ENCODE measurements at regions not wholly inside any gene's neighbourhood (a gene's known extent, or its start where the extent isn't known, plus 50 kb on each side); places are given as distances from the start of the nearest gene placed in this dataset.

DNA sequence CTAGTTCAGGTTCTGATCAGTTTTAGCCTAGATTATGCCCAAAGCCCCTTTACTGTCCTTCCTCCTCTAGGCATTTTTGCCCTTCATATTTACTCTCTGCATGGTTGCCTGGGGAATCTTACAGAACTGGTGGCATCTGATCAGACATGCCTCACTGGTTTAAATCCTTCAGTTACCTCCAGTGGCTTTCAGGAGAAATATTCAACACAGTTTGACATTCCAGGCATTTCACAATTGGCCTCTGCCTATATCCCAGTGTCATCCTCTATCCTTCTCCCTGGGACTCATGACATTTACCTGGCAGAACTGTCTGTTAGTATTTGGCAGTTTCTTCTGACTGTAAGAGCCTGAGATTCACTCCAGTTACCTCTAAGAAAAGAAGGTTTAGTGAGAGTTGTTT lies 152.9 kb upstream of the MEIS1 start:
- DNase-seq (ENCODE audit: low read depth): no peak
- Histone ChIP-seq H3K36me3 (ENCODE audit: control insufficient read depth, insufficient read depth, low read length) (no peaks in the 10 kb centered on the region), H3K27me3 (ENCODE audit: control insufficient read depth, insufficient read depth, low read length) (no peaks in the 10 kb centered on the region), H3K4me3 (ENCODE audit: low read depth, low read length) (no peak overlapping the region)
- TF ChIP-seq, protein P1, sequence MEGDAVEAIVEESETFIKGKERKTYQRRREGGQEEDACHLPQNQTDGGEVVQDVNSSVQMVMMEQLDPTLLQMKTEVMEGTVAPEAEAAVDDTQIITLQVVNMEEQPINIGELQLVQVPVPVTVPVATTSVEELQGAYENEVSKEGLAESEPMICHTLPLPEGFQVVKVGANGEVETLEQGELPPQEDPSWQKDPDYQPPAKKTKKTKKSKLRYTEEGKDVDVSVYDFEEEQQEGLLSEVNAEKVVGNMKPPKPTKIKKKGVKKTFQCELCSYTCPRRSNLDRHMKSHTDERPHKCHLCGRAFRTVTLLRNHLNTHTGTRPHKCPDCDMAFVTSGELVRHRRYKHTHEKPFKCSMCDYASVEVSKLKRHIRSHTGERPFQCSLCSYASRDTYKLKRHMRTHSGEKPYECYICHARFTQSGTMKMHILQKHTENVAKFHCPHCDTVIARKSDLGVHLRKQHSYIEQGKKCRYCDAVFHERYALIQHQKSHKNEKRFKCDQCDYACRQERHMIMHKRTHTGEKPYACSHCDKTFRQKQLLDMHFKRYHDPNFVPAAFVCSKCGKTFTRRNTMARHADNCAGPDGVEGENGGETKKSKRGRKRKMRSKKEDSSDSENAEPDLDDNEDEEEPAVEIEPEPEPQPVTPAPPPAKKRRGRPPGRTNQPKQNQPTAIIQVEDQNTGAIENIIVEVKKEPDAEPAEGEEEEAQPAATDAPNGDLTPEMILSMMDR (IDR thresholded peaks at IDR 0.05; ENCODE audit: insufficient read depth, low read length, poor library complexity, severe bottlenecking): no peak

DNA sequence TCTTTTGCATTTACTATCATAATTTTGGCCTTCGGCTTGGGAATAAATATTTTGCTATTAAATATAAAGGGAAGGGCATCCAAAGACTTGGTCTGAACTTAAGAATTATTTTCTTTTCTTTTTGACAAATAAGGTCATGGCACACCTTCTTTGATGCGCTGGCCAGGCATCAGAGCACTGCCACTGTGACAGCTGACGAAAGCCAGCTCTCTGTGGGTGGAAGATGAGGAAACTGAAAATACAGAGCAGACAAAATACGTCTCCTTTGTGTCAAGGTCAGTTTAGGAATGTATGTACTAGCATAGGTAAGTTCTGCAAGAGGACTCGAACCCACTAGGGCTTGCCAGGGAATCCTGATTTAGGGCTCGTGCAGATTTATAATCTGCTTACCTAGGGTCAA lies 155.9 kb upstream of the MEIS1 start:
- TF ChIP-seq, protein P1 (IDR thresholded peaks at IDR 0.05; ENCODE audit: insufficient read depth, low read length, poor library complexity, severe bottlenecking): no peak
- Histone ChIP-seq H3K27me3 (ENCODE audit: control insufficient read depth, insufficient read depth, low read length) (no peaks in the 10 kb centered on the region), H3K36me3 (ENCODE audit: control insufficient read depth, insufficient read depth, low read length) (no peaks in the 10 kb centered on the region), H3K4me3 (ENCODE audit: low read depth, low read length) (no peak overlapping the region)
- no peak for DNase-seq (ENCODE audit: low read depth)

GRCh38 chr2:66275984-66276383 lies 158.9 kb upstream of the MEIS1 start:
- Histone ChIP-seq H3K36me3 (ENCODE audit: control insufficient read depth, insufficient read depth, low read length) (no peaks in the 10 kb centered on the region), H3K27me3 (ENCODE audit: control insufficient read depth, insufficient read depth, low read length) (no peaks in the 10 kb centered on the region), H3K4me3 (ENCODE audit: low read depth, low read length) (no peak overlapping the region)
- TF ChIP-seq, protein P1 (IDR thresholded peaks at IDR 0.05; ENCODE audit: insufficient read depth, low read length, poor library complexity, severe bottlenecking): peak; percentile 5
- no peak for DNase-seq (ENCODE audit: low read depth)

DNA sequence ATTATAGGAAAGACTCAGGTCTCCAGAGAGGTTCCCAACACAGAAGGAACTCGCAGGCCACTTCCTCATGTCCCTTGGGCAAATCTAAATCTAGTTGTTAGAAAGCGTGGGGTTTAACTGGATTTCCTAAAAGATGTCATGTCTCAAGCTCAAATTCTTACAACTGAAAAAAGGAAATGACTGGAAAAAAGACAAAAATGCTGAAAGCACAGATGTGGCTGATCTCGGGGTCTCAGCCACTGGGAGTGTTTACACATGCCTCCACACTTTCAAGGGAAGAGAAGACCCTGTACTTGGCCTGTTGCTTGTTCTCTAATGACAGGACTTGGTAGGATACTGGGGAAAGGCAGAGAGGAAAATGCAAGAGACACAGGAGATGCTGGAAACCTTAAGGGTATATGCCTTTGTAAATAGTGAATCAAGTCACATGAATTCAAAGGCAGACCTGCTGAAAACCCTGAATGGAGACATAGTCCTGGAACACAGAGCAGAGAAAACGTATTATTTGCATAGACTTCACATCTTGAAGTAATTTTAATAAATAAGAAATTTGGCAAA lies 160.9 kb upstream of the MEIS1 start:
- TF ChIP-seq, protein P1 (IDR thresholded peaks at IDR 0.05; ENCODE audit: insufficient read depth, low read length, poor library complexity, severe bottlenecking): no peak
- Histone ChIP-seq H3K36me3 (ENCODE audit: control insufficient read depth, insufficient read depth, low read length) (no peaks in the 10 kb centered on the region), H3K4me3 (ENCODE audit: low read depth, low read length) (no peak overlapping the region), H3K27me3 (ENCODE audit: control insufficient read depth, insufficient read depth, low read length) (no peaks in the 10 kb centered on the region)
- no peak for DNase-seq (ENCODE audit: low read depth)

GRCh38 chr2:66272751-66273150 lies 162.2 kb upstream of the MEIS1 start:
- DNase-seq (ENCODE audit: low read depth): no peak
- Histone ChIP-seq H3K36me3 (ENCODE audit: control insufficient read depth, insufficient read depth, low read length) (no peaks in the 10 kb centered on the region), H3K27me3 (ENCODE audit: control insufficient read depth, insufficient read depth, low read length) (no peaks in the 10 kb centered on the region), H3K4me3 (ENCODE audit: low read depth, low read length) (no peak overlapping the region)
- TF ChIP-seq, protein P1 (IDR thresholded peaks at IDR 0.05; ENCODE audit: insufficient read depth, low read length, poor library complexity, severe bottlenecking): no peak

GRCh38 chr2:66271777-66272176 lies 163.1 kb upstream of the MEIS1 start:
- Histone ChIP-seq H3K4me3 (ENCODE audit: low read depth, low read length) (no peak overlapping the region), H3K27me3 (ENCODE audit: control insufficient read depth, insufficient read depth, low read length) (no peaks in the 10 kb centered on the region), H3K36me3 (ENCODE audit: control insufficient read depth, insufficient read depth, low read length) (no peaks in the 10 kb centered on the region)
- DNase-seq (ENCODE audit: low read depth): no peak
- TF ChIP-seq, protein P1 (IDR thresholded peaks at IDR 0.05; ENCODE audit: insufficient read depth, low read length, poor library complexity, severe bottlenecking): no peak

All from kidney epithelial cell (primary cell).